ENCODE measurements at regions not wholly inside any gene's neighbourhood (a gene's known extent, or its start where the extent isn't known, plus 50 kb on each side); places are given as distances from the start of the nearest gene placed in this dataset.

- dilution Hi-C loops (cut with MboI; ENCODE audit: extremely low pct_ligation_motif_present, low sequenced_read_pairs) = no loop called here
- FAIRE-seq (peak; percentile 90), DNase-seq (ENCODE audit: low read depth, low spot score) (no peak)
- no peaks in the 10 kb centered on the region for H3K27me3 ChIP-seq (ENCODE audit: control insufficient read depth, extremely low read depth, insufficient read depth, low read length)
- H3K79me2 ChIP-seq (ENCODE audit: control insufficient read depth, insufficient read depth, low read length) = no peaks in the 10 kb centered on the region
- TF ChIP-seq CTCF (optimal IDR thresholded peaks at IDR 0.05 in 1 of 3, IDR thresholded peaks at IDR 0.05 in 1 of 3, conservative IDR thresholded peaks at IDR 0.05 in 1 of 3; ENCODE audit: extremely low read depth in 1 of 3, insufficient read depth in 2 of 3, low read length in 3 of 3) (peak in 2 of 3 experiments; percentile 25 to 28), EZH2 (IDR thresholded peaks at IDR 0.05; ENCODE audit: low read length) (no peak)
- peak overlapping the region; percentile 36 for H2AFZ ChIP-seq (ENCODE audit: control insufficient read depth, low read length)
- H3K9me1 ChIP-seq (ENCODE audit: control insufficient read depth, extremely low read depth, insufficient read depth, low read length) = no peaks in the 10 kb centered on the region
- H3K4me3 ChIP-seq (ENCODE audit: control insufficient read depth in 2 of 3, extremely low read depth in 1 of 3, insufficient read depth in 2 of 3, low read depth in 1 of 3, low read length in 3 of 3) = no peak overlapping the region
- no peaks in the 10 kb centered on the region for H3K36me3 ChIP-seq (ENCODE audit: control insufficient read depth in 2 of 2, extremely low read depth in 1 of 2, insufficient read depth in 2 of 2, low read length in 2 of 2)
- H3K27ac ChIP-seq (ENCODE audit: control insufficient read depth, insufficient read depth, low read length) = no peak overlapping the region
- H3K9ac ChIP-seq (ENCODE audit: control insufficient read depth, extremely low read depth, insufficient read depth, low read length) = peak overlapping the region; percentile 30
- no peaks in the 10 kb centered on the region for H4K20me1 ChIP-seq (ENCODE audit: control insufficient read depth, extremely low read depth, insufficient read depth, low read length)
- peak overlapping the region; percentile 59 for H3K4me2 ChIP-seq (ENCODE audit: control insufficient read depth, extremely low read depth, insufficient read depth, low read depth, low read length)
- peaks cover 31% of the 10 kb centered on the region for H3K4me1 ChIP-seq (ENCODE audit: control insufficient read depth, extremely low read depth, insufficient read depth, low read length)
- no peaks in the 10 kb centered on the region for H3K9me3 ChIP-seq (ENCODE audit: control insufficient read depth, low read depth, low read length)
These were observed 111.8 kb downstream of the WDR11 start for GRCh38 chr10:120962756-120963593.

GRCh38 chr10:120963594-120964220 lies 112.5 kb downstream of the WDR11 start:
- TF ChIP-seq EZH2 (IDR thresholded peaks at IDR 0.05; ENCODE audit: low read length) (no peak), CTCF (optimal IDR thresholded peaks at IDR 0.05 in 1 of 3, IDR thresholded peaks at IDR 0.05 in 1 of 3, conservative IDR thresholded peaks at IDR 0.05 in 1 of 3; ENCODE audit: extremely low read depth in 1 of 3, insufficient read depth in 2 of 3, low read length in 3 of 3) (no peak)
- Histone ChIP-seq H3K9ac (ENCODE audit: control insufficient read depth, extremely low read depth, insufficient read depth, low read length) (no peak overlapping the region), H3K4me2 (ENCODE audit: control insufficient read depth, extremely low read depth, insufficient read depth, low read depth, low read length) (no peak overlapping the region), H2AFZ (ENCODE audit: control insufficient read depth, low read length) (no peak overlapping the region), H3K36me3 (ENCODE audit: control insufficient read depth in 2 of 2, extremely low read depth in 1 of 2, insufficient read depth in 2 of 2, low read length in 2 of 2) (no peaks in the 10 kb centered on the region), H3K27ac (ENCODE audit: control insufficient read depth, insufficient read depth, low read length) (no peak overlapping the region), H3K27me3 (ENCODE audit: control insufficient read depth, extremely low read depth, insufficient read depth, low read length) (no peaks in the 10 kb centered on the region), H3K79me2 (ENCODE audit: control insufficient read depth, insufficient read depth, low read length) (no peaks in the 10 kb centered on the region), H4K20me1 (ENCODE audit: control insufficient read depth, extremely low read depth, insufficient read depth, low read length) (no peaks in the 10 kb centered on the region), H3K4me1 (ENCODE audit: control insufficient read depth, extremely low read depth, insufficient read depth, low read length) (peaks cover 31% of the 10 kb centered on the region), H3K4me3 (ENCODE audit: control insufficient read depth in 2 of 3, extremely low read depth in 1 of 3, insufficient read depth in 2 of 3, low read depth in 1 of 3, low read length in 3 of 3) (no peak overlapping the region), H3K9me3 (ENCODE audit: control insufficient read depth, low read depth, low read length) (no peaks in the 10 kb centered on the region), H3K9me1 (ENCODE audit: control insufficient read depth, extremely low read depth, insufficient read depth, low read length) (no peaks in the 10 kb centered on the region)
- peak; percentile 64 for FAIRE-seq
- dilution Hi-C loops (cut with MboI; ENCODE audit: extremely low pct_ligation_motif_present, low sequenced_read_pairs) = no loop called here
- no peak for DNase-seq (ENCODE audit: low read depth, low spot score)
